ENCODE measurements at regions not wholly inside any gene's neighbourhood (a gene's known extent, or its start where the extent isn't known, plus 50 kb on each side); places are given as distances from the start of the nearest gene placed in this dataset.
"Not testable (repeated sequence)": the region's sequence is repeated elsewhere in the genome, so short reads cannot be mapped to it uniquely, and the experiment has no call there.

- no peak for DNase-seq
Measured at GRCh38 chr6:147930745-147931144, 411.9 kb upstream of the SASH1 start.

- DNase-seq: no peak
Measured at GRCh38 chr6:147933224-147933623, 409.4 kb upstream of the SASH1 start.

- DNase-seq: no peak
Measured at GRCh38 chr6:147935656-147936055, 407.0 kb upstream of the SASH1 start.

GRCh38 chr6:147936703-147937470 is 405.8 kb upstream of the SASH1 start:
- DNase-seq: no peak

GRCh38 chr6:147941143-147941542 is 401.5 kb upstream of the SASH1 start:
- peak; percentile 90 for DNase-seq

GRCh38 chr6:147942363-147942762 is 400.3 kb upstream of the SASH1 start:
- DNase-seq: no peak

GRCh38 chr6:147944122-147944521 is 398.5 kb upstream of the SASH1 start:
- no peak for DNase-seq

- DNase-seq: peak; percentile 83
Measured at GRCh38 chr6:147947521-147947920, 395.1 kb upstream of the SASH1 start.

GRCh38 chr6:147949981-147950622 is 392.5 kb upstream of the SASH1 start:
- peak; percentile 41 for DNase-seq

- peak; percentile 57 for DNase-seq
Measured at GRCh38 chr6:147950623-147950987, 392.0 kb upstream of the SASH1 start.

GRCh38 chr6:147951726-147952125 is 390.9 kb upstream of the SASH1 start:
- no peak for DNase-seq

GRCh38 chr6:147954938-147955337 is 387.7 kb upstream of the SASH1 start:
- no peak for DNase-seq

- no peak for DNase-seq
Measured at GRCh38 chr6:147958683-147959082, 384.0 kb upstream of the SASH1 start.

GRCh38 chr6:147961481-147962141 is 381.0 kb upstream of the SASH1 start:
- DNase-seq: no peak

- DNase-seq: not testable (repeated sequence)
Measured at GRCh38 chr6:147965448-147965847, 377.2 kb upstream of the SASH1 start.

GRCh38 chr6:147970970-147971369 is 371.7 kb upstream of the SASH1 start:
- peak; percentile 13 for DNase-seq

GRCh38 chr6:147972448-147972847 is 370.2 kb upstream of the SASH1 start:
- DNase-seq: no peak

- DNase-seq: no peak
Measured at GRCh38 chr6:147973806-147974205, 368.8 kb upstream of the SASH1 start.

- DNase-seq: peak; percentile 79
Measured at GRCh38 chr6:147974376-147974775, 368.3 kb upstream of the SASH1 start.

- DNase-seq: no peak
Measured at GRCh38 chr6:147977851-147978465, 364.7 kb upstream of the SASH1 start.

- DNase-seq: no peak
Measured at GRCh38 chr6:147979966-147980365, 362.7 kb upstream of the SASH1 start.

GRCh38 chr6:147983581-147984366 is 358.9 kb upstream of the SASH1 start:
- DNase-seq: no peak

- no peak for DNase-seq
Measured at GRCh38 chr6:147986846-147987245, 355.8 kb upstream of the SASH1 start.

All from fibroblast of skin of right quadriceps (primary cell).